ENCODE measurements at regions not wholly inside any gene's neighbourhood (a gene's known extent, or its start where the extent isn't known, plus 50 kb on each side); places are given as distances from the start of the nearest gene placed in this dataset.

DNA sequence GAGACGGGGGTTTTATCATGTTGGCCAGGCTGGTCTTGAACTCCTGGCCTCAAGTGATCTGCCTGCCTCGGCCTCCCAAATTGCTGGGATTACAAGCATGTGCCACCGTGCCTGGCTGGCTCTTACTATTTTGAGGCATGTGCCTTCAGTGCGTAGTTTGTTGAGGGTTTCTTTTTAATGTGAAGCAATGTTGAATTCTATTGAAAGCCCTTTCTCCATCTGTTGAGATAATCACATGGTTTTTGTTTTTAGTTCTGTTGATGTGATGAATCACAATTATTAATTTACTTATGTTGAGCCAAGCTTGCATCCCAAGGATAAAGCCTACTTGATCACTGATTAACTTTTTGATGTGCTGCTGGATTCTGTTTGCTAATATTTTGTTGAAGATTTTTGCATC, 290.9 kb downstream of the KCNRG start:
- TF ChIP-seq, protein P1, sequence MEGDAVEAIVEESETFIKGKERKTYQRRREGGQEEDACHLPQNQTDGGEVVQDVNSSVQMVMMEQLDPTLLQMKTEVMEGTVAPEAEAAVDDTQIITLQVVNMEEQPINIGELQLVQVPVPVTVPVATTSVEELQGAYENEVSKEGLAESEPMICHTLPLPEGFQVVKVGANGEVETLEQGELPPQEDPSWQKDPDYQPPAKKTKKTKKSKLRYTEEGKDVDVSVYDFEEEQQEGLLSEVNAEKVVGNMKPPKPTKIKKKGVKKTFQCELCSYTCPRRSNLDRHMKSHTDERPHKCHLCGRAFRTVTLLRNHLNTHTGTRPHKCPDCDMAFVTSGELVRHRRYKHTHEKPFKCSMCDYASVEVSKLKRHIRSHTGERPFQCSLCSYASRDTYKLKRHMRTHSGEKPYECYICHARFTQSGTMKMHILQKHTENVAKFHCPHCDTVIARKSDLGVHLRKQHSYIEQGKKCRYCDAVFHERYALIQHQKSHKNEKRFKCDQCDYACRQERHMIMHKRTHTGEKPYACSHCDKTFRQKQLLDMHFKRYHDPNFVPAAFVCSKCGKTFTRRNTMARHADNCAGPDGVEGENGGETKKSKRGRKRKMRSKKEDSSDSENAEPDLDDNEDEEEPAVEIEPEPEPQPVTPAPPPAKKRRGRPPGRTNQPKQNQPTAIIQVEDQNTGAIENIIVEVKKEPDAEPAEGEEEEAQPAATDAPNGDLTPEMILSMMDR (IDR thresholded peaks at IDR 0.05; ENCODE audit: poor library complexity): no peak
- no peak for TF ChIP-seq EZH2 (IDR thresholded peaks at IDR 0.05; ENCODE audit: borderline replicate concordance)

Data from hepatocyte (in vitro differentiated cells).